BE2C (cell line): ENCODE measurements at regions not wholly inside any gene's neighbourhood (a gene's known extent, or its start where the extent isn't known, plus 50 kb on each side); places are given as distances from the start of the nearest gene placed in this dataset.

Experiments
- DNase-seq: peaks from one replicate; pipeline ENCODE4 v3.0.0-alpha.2; 2020
- H3K27me3 ChIP-seq: fragments of 250-450 bp; sonication (Bioruptor Pico); 2 replicates; pipeline ENCODE4 v1.5.1; 2020; ENCODE audit warnings: mild to moderate bottlenecking
- H3K36me3 ChIP-seq: fragments of 250-450 bp; sonication (Bioruptor Pico); 2 replicates; pipeline ENCODE4 v1.5.1; 2020; ENCODE audit warnings: mild to moderate bottlenecking
- H3K4me1 ChIP-seq: fragments of 250-450 bp; sonication (Bioruptor Pico); 2 replicates; pipeline ENCODE4 v1.5.1; 2020
- H3K4me3 ChIP-seq: 2 replicates; pipeline ENCODE4 v1.5.1; 2011; ENCODE audit warnings: low read depth, low read length
- H3K9me3 ChIP-seq: fragments of 250-450 bp; sonication (Bioruptor Pico); 2 replicates; pipeline ENCODE4 v1.5.1; 2020
- CTCF ChIP-seq: IDR thresholded peaks from 2 replicates; pipeline ENCODE4 v1.5.1; 2012; ENCODE audit warnings: mild to moderate bottlenecking, low read depth, low read length

- no peaks in the 10 kb centered on the region for H3K27me3 ChIP-seq
- no peaks in the 10 kb centered on the region; the same call in 1 of the 2 replicates for H3K9me3 ChIP-seq
- no peak overlapping the region for H3K4me3 ChIP-seq
- H3K4me1 ChIP-seq = no peaks in the 10 kb centered on the region
- H3K36me3 ChIP-seq = no peaks in the 10 kb centered on the region
- DNase-seq = no peak
- TF ChIP-seq CTCF = no peak
Measured at GRCh38 chr2:7429733-7430132, 512.5 kb downstream of the RNF144A start.

- H3K27me3 ChIP-seq = no peaks in the 10 kb centered on the region
- H3K9me3 ChIP-seq = no peaks in the 10 kb centered on the region; the same call in 1 of the 2 replicates
- no peak overlapping the region for H3K4me3 ChIP-seq
- no peaks in the 10 kb centered on the region for H3K36me3 ChIP-seq
- DNase-seq = no peak
- H3K4me1 ChIP-seq = no peaks in the 10 kb centered on the region
- no peak for TF ChIP-seq CTCF
Measured at GRCh38 chr2:7430421-7430868, 513.2 kb downstream of the RNF144A start.

GRCh38 chr2:7430869-7431641 is 513.8 kb downstream of the RNF144A start:
- Histone ChIP-seq H3K9me3 (no peaks in the 10 kb centered on the region; the same call in 1 of the 2 replicates), H3K4me3 (no peak overlapping the region), H3K4me1 (no peaks in the 10 kb centered on the region), H3K36me3 (no peaks in the 10 kb centered on the region), H3K27me3 (no peaks in the 10 kb centered on the region)
- DNase-seq = no peak
- TF ChIP-seq CTCF = no peak

- H3K4me1 ChIP-seq = no peaks in the 10 kb centered on the region
- no peaks in the 10 kb centered on the region; the same call in 1 of the 2 replicates for H3K9me3 ChIP-seq
- no peaks in the 10 kb centered on the region for H3K27me3 ChIP-seq
- TF ChIP-seq CTCF = no peak
- no peaks in the 10 kb centered on the region for H3K36me3 ChIP-seq
- H3K4me3 ChIP-seq = no peak overlapping the region
- DNase-seq = no peak
Measured at GRCh38 chr2:7432436-7432835, 515.2 kb downstream of the RNF144A start.

- H3K4me1 ChIP-seq = no peaks in the 10 kb centered on the region
- no peak for DNase-seq
- no peak overlapping the region for H3K4me3 ChIP-seq
- H3K9me3 ChIP-seq = no peaks in the 10 kb centered on the region; the same call in 1 of the 2 replicates
- H3K36me3 ChIP-seq = no peaks in the 10 kb centered on the region
- no peak for TF ChIP-seq CTCF
- no peaks in the 10 kb centered on the region for H3K27me3 ChIP-seq
Measured at GRCh38 chr2:7436096-7436906, 519.1 kb downstream of the RNF144A start.
